Glomerular visceral epithelial cell (primary cell): ENCODE measurements at regions not wholly inside any gene's neighbourhood (a gene's known extent, or its start where the extent isn't known, plus 50 kb on each side); places are given as distances from the start of the nearest gene placed in this dataset.
A peak's percentile ranks its signal among the peaks of the same experiment; 100 is the strongest.
"Not testable (repeated sequence)": the region's sequence is repeated elsewhere in the genome, so short reads cannot be mapped to it uniquely, and the experiment has no call there.

Source experiments
- DNase-seq: peaks from one replicate; pipeline ENCODE4 v3.0.0-alpha.2; 2016; ENCODE audit errors: extremely low spot score

DNA sequence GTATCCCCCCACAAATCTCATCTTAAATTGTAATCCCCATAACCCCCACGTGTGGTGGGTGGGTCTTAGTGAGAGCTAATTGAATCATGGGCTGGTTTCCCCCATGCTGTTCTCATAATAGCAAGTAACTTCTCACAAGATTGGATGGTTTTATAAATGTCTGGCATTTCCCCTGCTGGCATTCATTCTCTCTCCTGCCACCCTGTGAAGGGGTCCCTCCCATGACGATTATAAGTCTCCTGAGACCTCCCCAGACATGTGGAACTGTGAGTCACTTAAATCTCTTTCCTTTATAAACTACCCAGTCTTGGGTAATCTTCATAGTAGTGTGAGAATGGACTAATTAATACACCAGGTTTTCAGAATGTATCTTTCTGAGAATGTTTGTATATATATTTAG lies 1159.4 kb downstream of the FAM181B start:
- no peak for DNase-seq

DNA sequence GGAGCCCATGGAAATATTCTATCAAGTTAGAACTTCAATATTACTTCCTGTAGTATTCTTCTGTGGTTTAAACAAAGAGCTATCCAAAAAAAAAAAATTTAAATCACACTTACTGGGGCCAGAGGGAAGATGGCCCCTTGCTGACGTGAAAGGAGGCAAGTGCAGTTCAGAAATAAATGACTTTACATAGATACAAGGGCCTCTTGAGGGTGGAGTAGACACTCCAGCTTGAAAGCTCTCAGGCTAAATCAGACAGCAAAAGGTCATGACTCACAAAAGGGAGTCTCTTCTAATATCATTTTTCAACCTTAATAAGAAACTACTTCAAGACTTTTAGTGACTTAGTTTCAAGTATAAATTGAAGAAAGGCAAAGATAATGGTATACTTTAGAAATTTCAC lies 1160.3 kb downstream of the FAM181B start:
- DNase-seq: no peak

DNA sequence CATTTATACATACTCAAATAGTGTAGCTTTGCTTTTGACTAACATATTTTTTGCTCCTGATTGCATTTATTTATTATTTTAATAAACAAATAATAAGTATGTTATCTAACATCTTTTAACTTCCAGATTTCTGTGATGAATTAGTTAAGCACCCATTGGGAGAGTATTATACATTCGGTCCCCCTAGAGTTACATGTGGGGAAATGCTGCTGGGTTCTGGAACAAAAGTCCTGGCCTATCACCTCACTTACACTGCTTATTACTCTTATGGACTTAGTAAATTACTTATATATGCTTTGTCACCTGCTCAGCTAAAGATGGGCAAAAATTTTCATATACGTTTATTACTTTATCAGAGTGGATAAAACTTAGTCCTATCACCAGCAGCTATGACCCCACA lies 1163.0 kb downstream of the FAM181B start:
- DNase-seq: no peak

DNA sequence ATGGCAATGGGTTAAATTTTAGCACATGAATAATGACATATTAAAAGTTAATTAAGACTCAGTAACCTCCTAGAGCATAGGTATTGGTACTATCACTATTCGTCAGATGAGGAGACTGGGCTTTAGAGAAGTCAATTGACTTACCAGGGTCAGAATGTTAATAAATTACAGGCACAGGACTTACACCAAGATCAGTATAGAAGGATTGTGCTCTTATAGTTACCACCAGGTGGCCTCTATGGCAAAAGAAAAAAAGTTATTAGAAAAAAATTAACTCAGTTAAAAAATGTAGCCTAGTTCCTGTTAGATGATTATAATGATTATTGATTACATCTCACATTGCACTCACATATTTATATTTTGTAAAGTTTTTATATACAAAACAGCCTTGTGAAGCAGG lies 1163.7 kb downstream of the FAM181B start:
- DNase-seq: no peak

DNA sequence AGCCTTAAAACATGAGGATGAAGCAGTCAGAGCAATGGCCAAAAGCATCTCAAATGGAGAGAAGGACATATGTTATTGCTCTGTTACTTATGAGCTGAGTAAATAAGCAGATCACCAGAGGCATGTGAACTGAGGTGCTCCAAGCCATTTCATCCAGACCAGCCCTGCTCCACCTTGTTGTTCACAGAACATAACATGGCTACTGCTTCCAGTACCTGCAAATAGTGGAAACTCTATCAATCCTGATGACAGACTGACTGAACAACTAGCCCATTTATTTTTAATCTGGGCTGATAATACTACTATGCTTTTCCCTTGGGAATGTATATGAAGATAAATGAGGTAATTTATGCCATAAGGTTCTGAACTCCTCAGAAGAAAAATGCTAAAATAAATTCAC lies 1164.7 kb downstream of the FAM181B start:
- no peak for DNase-seq

DNA sequence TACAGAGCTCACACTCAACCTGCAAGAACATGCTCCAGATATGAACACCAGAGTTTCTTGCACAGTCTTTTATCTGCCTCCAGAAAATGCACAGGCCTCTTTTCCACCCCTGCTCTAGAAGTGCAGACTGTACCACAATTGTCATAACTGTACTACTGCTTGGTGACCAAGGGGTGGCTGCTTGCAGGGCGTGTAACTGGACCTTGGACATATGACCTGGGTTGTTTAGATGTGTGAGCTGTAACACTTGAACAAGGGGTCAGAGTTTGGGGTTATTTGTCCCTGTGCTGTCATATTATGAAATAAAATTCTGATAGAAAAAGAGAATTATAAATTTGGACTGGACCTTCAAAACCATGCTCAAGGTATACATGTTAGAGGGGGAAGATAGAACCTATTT lies 1185.5 kb downstream of the FAM181B start:
- DNase-seq: no peak

DNA sequence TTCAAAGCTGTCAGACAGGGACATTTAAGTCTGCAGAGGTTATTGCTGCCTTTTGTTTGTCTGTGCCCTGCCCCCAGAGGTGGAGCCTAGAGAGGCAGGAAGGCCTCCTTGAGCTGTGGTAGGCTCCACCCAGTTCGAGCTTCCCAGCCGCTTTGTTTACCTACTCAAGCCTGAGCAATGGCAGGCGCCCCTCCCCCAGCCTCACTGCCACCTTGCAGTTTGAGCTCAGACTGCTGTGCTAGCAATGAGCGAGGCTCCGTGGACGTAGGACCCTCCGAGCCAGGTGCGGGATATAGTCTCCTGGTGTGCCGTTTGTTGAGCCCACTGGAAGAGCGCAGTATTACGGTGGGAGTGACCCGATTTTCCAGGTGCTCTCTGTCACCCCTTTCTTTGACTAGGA lies 1193.9 kb downstream of the FAM181B start:
- not testable (repeated sequence) for DNase-seq

DNA sequence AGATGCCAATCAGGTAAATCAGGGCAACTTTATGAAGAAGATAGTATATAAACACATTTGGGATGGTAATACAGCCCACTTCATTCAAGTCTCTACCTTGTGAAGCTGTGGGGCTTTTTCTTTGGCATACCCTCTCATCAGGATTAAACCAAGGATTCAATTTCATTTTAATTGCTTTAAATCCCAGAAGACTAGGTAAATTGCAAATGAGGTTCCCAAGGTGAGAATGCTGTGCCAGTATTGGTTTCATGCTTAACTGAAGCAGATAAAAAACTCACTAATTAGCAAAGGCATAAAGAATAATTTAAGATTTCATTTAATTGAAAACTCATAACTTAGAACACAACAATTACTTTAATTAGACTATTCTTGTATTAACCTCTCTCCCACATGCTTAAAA lies 1218.1 kb downstream of the FAM181B start:
- DNase-seq: no peak

DNA sequence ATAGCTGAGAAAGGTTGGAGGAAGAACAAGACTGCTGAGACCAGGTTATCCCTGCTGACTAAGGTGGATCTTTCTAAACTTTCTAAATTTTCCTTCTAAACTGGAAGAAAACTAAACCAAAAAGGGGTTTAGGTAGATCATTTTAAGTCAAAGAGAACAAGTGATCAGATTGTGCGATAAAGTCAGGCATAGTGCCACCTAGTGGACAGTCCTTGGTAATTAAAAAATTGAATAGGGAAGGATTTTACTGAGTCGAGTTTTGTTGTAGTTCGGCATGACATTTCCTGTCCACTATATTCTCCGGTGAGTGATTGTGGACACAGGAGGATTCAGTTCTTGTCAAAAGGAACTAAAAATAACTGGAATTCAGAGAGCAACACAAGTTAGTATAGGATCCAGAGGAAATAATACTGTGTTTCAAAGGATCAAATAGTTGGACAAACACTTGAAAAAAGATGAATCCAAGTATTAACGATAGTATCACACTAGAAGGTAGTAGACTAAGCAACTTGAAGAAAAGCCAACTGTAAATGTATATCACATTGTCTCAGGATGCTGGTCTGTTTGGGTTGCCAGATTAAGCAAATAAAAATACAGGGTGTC lies 1236.4 kb downstream of the FAM181B start:
- peak; percentile 1 for DNase-seq

DNA sequence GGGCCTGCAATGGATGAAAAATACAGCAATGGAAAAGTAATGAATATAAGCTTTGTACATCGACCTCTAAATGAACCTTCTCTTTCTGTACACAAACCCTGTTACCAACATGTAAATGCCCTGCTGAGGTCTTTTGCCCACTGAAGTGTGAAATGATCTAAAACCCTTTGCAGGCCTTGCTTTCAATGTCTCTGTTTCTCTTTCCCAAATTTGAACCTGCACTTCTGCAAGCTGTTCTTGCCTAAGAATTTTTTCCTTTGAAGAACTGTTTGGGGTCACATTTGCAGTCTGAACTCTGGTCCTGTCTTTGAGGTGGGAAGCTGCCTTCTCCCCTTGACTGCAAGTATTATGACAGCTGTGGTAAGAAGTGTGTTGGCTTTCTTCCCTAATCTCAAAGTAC lies 1237.1 kb downstream of the FAM181B start:
- no peak for DNase-seq

DNA sequence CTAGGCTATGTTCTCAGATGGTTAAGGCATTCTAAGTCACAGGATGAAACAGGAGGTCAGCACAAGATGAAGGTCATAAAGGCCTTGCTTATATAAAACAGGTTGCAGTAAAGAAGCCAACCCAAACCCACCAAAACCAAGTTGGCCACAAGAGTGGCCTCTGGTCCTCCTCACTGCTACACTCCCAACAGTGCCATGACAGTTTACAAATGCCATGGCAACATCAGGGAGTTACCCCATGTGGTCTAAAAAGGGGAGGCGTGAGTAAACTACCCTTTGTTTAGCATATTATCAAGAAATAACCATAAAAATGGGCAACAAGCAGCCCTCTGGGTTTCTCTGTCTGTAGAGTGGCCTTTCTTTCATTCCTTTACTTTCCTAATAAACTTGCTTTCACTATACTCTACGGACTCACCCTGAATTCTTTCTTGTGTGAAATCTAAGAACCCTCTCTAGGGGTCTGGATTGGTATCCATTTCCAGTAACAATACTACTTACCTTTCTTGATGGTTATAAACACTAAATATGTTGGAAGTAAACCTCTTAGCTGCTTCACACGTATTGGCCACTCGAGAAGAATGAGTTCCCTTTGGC lies 1237.9 kb downstream of the FAM181B start:
- DNase-seq: no peak

DNA sequence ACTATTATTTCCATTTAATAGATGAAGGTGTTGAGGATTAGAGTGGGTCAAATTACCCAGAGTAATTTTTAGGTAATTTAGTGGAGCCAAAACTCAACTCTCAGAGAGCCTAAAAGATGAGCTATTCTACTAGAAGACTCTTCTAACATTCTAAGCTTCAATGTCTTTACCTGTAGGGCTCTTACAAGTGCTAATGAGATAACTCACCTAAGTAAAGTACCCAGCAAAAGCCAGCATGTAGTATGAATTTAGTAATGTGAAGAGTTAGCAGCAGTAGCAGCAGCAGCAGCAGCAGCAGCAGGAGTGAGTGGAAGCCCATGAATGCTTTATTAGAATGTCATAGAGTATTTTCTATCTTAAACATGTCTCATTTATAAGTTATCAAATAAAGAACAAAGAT lies 1239.2 kb downstream of the FAM181B start:
- DNase-seq: no peak

DNA sequence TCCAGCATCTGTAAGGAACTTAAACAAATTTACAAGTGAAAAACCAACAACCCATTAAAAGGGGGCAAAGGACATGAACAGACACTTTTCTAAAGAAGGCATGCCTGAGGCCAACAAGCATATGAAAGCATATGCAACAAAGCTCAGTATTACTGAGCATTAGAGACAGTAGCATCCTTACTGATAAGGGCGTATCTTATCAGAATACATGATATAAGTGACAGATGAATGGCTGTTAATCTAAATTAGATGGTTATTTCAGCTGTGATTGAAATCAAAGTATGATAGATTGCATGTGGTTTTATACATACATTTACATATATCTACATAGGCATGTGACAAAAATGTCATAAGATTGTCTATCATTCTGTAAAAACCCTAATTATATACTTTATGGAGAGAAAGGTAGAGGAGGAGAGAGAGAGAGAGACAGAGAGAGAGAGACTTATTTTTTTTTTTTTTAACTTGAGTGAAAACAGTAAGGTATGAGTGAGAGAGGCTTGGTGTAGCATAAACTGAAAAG lies 1240.7 kb downstream of the FAM181B start:
- DNase-seq: no peak

DNA sequence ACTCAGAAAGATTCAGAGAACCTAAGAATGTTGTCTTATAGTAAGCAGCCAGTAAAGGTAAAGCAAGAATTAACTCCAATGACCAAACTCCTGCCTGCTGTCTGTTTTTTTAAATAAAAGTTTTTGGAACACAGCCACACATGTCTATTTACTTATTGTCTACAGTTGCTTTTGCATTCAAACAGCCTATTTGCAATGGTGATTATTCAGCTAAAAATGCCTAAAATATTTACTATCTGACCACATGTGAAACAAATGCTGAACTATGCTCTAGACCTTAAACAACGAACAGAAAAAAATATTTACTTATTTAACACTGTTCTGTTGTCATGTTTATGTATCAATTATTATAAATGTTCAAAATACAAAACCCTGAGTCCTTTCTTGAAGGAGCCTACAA lies 1246.6 kb downstream of the FAM181B start:
- no peak for DNase-seq

DNA sequence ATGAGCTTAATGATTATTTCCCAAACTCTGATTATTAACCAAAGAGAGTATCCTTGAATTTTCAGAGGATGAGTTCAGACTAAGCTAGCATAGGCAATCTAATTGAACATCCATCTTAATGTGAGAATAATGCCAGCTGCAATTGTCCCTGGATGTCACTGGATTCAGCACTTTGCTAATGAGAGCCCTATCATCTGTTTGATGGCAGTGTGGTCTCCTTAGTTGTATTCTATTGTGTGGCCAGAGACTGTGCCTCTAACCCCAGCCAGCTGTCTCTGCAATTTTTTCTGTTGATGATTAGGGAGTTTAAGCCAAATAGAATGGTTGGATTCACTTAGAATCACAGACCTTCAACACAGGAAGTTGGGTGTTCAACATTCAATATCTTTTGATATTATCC lies 1249.5 kb downstream of the FAM181B start:
- DNase-seq: no peak

DNA sequence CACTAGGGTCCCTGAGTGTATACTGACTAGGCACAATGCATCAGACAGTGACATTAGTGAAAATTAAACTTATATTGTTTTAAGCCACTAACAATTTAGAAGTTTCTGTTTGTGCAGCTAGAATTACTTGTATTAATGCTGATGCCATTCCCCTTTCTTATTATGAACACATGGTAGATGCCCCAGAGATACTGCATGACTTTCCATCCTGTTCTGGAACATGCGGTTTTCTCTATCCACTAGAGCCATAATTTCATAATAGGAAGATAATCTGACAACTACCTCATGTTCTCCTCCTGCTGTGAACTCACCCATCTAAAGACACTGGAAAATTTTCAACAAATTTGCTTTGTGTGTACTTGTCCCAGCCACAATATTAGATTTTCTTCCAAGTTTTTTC lies 1256.4 kb downstream of the FAM181B start:
- no peak for DNase-seq

DNA sequence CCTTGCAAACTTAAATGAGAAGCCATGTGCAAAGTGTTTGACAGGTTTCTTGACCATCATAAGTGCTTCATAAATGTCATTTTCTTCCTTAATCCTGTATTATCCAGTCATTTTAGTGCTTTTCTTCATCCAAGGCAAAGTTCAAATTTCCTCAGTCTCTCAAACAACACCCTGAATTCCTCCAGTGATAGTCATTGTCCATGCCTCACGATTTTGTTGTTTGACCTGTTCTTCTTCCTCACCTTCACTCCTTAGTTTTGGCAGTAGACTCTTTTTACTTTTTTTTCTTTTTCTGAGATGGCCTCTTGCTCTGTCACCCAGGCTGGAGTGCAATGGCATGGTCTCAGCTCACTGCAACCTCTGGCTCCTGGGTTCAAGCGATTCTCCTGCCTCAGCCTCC lies 1257.3 kb downstream of the FAM181B start:
- DNase-seq: no peak

DNA sequence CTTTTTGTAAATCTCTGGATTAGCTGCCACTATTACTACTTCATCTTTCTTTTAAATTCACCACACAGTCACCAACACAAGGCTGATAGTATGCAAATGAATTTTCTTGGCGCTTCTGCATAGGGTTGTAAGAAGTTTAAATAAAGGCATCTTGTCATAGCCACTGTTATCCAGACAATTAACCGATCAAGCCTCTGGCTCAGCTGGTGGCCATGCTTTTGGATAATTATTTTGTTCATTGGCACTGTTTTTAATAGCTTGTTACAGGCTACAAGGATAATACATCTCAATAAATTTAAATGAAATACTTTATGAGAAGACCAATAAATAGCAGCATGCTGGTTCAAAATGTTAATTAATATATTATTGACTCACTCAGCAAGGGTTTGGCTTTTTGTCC lies 1261.0 kb downstream of the FAM181B start:
- no peak for DNase-seq

DNA sequence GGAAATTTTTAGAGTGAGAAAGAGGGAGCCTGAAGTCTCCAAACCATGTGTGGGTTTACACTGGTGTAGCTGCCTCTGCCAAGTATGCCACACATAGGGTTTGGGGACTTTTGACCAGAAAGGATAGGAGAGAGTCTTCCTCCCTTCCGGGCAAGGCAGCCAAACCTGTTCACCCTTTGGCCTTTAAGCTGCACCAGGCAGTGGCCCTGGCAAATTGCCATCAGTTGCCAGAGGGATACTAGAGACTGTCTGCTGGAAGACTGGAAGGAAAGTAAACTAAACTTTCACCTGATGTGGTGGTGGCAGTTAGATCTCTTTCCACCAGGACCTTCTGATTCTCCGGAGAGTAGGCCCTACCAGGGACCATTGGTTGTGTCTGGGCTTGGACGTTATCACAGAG lies 1263.2 kb downstream of the FAM181B start:
- DNase-seq: no peak

DNA sequence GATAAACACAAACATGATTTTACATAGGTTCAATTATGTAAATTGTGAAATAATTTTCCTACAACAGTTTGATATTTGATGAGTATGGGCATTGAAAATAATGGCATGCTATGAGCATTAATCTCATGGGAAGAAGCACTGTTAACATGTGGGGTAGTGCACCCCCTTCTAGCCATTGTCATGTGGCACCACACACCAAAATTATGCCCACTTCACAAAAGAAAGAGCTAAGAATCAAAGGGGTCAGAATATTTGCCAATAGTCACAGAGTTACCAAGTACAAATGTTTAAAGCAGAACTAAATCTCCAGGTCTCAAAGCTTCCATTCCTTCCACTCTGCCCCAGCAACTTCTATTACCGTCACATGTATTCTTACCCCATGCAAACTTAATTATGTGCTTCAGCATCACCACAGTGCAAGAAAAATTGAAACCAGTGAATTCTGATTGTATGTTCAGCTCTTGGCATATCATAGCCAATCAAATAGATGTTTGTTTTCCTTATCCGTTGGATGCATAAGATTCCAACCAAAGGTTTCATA lies 1273.8 kb downstream of the FAM181B start:
- DNase-seq: no peak

DNA sequence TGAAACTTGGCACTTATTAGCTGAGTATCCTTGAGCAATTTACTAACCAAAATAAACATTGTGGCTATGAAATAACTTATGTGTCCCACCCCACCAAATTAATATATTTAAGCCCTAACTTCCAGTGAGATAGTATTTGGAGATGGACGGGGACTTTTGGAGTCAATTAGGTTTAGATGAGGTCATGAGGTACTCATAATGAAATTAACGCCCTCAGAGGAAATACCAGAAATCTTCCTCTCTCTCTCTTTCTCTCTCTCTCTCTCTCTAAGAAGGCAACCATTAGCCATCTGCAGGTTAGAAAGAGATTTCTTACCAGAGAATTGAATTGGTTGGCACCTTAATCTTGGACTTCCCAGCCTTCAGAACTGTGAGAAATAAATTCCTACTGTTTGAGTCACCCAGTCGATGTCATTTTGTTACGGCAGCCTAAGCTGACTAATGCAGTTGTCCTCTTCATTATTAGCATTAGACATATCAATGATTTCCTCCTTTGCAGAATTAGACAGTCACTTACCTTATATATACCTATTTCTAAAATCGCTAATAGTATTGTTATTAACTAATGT lies 1284.0 kb downstream of the FAM181B start:
- DNase-seq: no peak

DNA sequence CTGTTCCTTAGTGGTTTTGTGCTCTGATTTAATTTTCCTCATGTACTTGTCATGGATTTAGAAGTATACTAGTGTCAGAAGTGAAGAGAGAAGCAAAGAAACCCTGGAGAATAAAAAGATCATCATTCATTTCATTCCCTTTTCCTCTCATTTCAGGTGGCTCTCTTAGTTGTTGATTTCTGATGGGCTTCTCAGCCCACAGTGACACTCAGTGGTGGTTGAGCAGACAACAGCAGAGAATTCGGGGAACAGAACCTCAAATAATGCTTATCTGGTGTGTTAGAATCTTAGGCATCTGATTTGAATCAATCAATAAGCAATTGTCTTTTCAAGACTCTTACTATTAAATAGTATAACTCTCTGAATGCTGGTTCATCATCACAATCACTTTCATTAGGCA lies 1289.4 kb downstream of the FAM181B start:
- DNase-seq: no peak

DNA sequence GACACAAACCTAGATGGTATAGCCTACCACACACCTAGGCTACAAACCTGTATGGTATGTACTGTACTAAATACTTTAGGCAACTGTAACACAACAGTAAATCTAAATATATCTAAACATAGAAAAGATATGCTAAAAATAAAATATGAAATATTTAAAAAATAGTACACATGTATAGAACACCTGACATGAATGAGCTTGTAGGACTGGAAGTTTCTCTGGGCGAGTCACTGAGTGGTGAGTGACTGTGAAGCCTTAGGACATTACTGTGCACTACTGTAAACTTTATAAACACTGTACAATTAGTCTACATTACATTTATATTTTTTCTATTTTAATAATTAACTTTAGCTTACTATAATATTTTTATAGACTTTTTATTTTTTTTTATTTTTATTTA lies 1301.3 kb downstream of the FAM181B start:
- DNase-seq: no peak
